SK-N-SH treated with all-trans-retinoic acid at 6 μM for 48 hours (cell line): ENCODE measurements at regions not wholly inside any gene's neighbourhood (a gene's known extent, or its start where the extent isn't known, plus 50 kb on each side); places are given as distances from the start of the nearest gene placed in this dataset.
"Not testable (repeated sequence)": the region's sequence is repeated elsewhere in the genome, so short reads cannot be mapped to it uniquely, and the experiment has no call there.

Source experiments
- ATAC-seq: fragments of 200-7000 bp; cut with Tn5 transposase; 3 replicates; pipeline ENCODE4 v1.9.1; 2020; ENCODE audit warnings: mild to moderate bottlenecking, moderate library complexity
- ARNTL ChIP-seq: fragments of 450-650 bp; formaldehyde crosslinking; IDR thresholded peaks from 2 replicates; pipeline ENCODE4 v1.5.0; 2020; ENCODE audit warnings: low read depth, mild to moderate bottlenecking, moderate library complexity, borderline replicate concordance
- BACH2 ChIP-seq: fragments of 250-450 bp; sonication (Bioruptor Pico); IDR thresholded peaks from 2 replicates; pipeline ENCODE4 v1.9.0; 2021; ENCODE audit warnings: mild to moderate bottlenecking, borderline replicate concordance
- CREB5 ChIP-seq: fragments of 250-450 bp; sonication (Bioruptor Pico); IDR thresholded peaks from 2 replicates; pipeline ENCODE4 v1.5.1; 2020; ENCODE audit warnings: low read depth, mild to moderate bottlenecking, moderate library complexity
- CSDC2 ChIP-seq: fragments of 250-450 bp; sonication (Bioruptor Pico); IDR thresholded peaks from 2 replicates; pipeline ENCODE4 v1.5.0; 2020; ENCODE audit warnings: mild to moderate bottlenecking, moderate library complexity
- CSRNP3 ChIP-seq: fragments of 250-450 bp; sonication (Bioruptor Pico); IDR thresholded peaks from 2 replicates; pipeline ENCODE4 v1.5.1; 2021; ENCODE audit warnings: mild to moderate bottlenecking, moderate library complexity
- ESRRG ChIP-seq: fragments of 250-450 bp; sonication (Bioruptor Pico); IDR thresholded peaks from 2 replicates; pipeline ENCODE4 v1.6.1; 2021; ENCODE audit warnings: mild to moderate bottlenecking
- ISL1 ChIP-seq: fragments of 250-450 bp; sonication (Bioruptor Pico); IDR thresholded peaks from 2 replicates; pipeline ENCODE4 v2.1.2; 2022; ENCODE audit warnings: mild to moderate bottlenecking, moderate library complexity
- OSR1 ChIP-seq: fragments of 250-450 bp; sonication (Bioruptor Pico); IDR thresholded peaks from 2 replicates; pipeline ENCODE4 v1.8.0; 2022; ENCODE audit warnings: moderate library complexity, mild to moderate bottlenecking, inconsistent platforms
- PATZ1 ChIP-seq: fragments of 250-450 bp; sonication (Bioruptor Pico); IDR thresholded peaks from 2 replicates; pipeline ENCODE4 v1.8.0; 2020; ENCODE audit warnings: mild to moderate bottlenecking, moderate library complexity, borderline replicate concordance
- POU6F1 ChIP-seq: fragments of 250-450 bp; sonication (Bioruptor Pico); IDR thresholded peaks from 2 replicates; pipeline ENCODE4 v1.8.0; 2021; ENCODE audit warnings: low read depth, mild to moderate bottlenecking, moderate library complexity, borderline replicate concordance
- PPARA ChIP-seq: fragments of 250-450 bp; sonication (Bioruptor Pico); IDR thresholded peaks from 2 replicates; pipeline ENCODE4 v1.5.0; 2020; ENCODE audit warnings: mild to moderate bottlenecking, borderline replicate concordance
- TCF4 ChIP-seq: fragments of 250-450 bp; sonication (Bioruptor Pico); IDR thresholded peaks from 2 replicates; pipeline ENCODE4 v1.8.0; 2021; ENCODE audit warnings: mild to moderate bottlenecking, moderate library complexity, borderline replicate concordance
- TOX ChIP-seq: fragments of 250-450 bp; sonication (Bioruptor Pico); IDR thresholded peaks from 2 replicates; pipeline ENCODE4 v1.8.0; 2021; ENCODE audit warnings: mild to moderate bottlenecking, moderate library complexity, borderline replicate concordance
- TSHZ2 ChIP-seq: fragments of 250-450 bp; sonication (Bioruptor Pico); IDR thresholded peaks from 2 replicates; pipeline ENCODE4 v1.5.0; 2020; ENCODE audit warnings: mild to moderate bottlenecking, moderate library complexity
- ZC3H10 ChIP-seq: fragments of 250-450 bp; sonication (Bioruptor Pico); IDR thresholded peaks from 2 replicates; pipeline ENCODE4 v1.5.1; 2021; ENCODE audit warnings: mild to moderate bottlenecking, moderate library complexity
- ZFP30 ChIP-seq: fragments of 450-650 bp; formaldehyde crosslinking; IDR thresholded peaks from 2 replicates; pipeline ENCODE4 v1.5.0; 2022; ENCODE audit warnings: mild to moderate bottlenecking, moderate library complexity
- ZNF565 ChIP-seq: fragments of 450-650 bp; formaldehyde crosslinking; conservative IDR thresholded peaks from 2 replicates; pipeline ENCODE4 v1.5.0; 2020; ENCODE audit warnings: low read depth, mild to moderate bottlenecking, moderate library complexity
- ZNF70 ChIP-seq: fragments of 450-650 bp; formaldehyde crosslinking; IDR thresholded peaks from 2 replicates; pipeline ENCODE4 v1.5.0; 2020; ENCODE audit warnings: mild to moderate bottlenecking, moderate library complexity
- ZNF8 ChIP-seq: fragments of 450-650 bp; formaldehyde crosslinking; IDR thresholded peaks from 2 replicates; pipeline ENCODE4 v1.5.0; 2020; ENCODE audit warnings: mild to moderate bottlenecking, moderate library complexity

- TF ChIP-seq TSHZ2 (CRISPR knock-in tag) (no peak), ESRRG (CRISPR knock-in tag) (no peak)
- ATAC-seq = no peak
These were observed 111.8 kb upstream of the CRHR1 start for GRCh38 chr17:45672301-45672700.

GRCh38 chr17:45672792-45673191 lies 111.3 kb upstream of the CRHR1 start:
- TF ChIP-seq ZFP30 (CRISPR knock-in tag) (no peak), ARNTL (CRISPR knock-in tag) (no peak), CREB5 (CRISPR knock-in tag) (no peak), TCF4 (CRISPR knock-in tag) (no peak), PPARA (CRISPR knock-in tag) (no peak), ZNF8 (CRISPR knock-in tag) (no peak), ZNF565 (CRISPR knock-in tag) (no peak), PATZ1 (CRISPR knock-in tag) (no peak), BACH2 (CRISPR knock-in tag) (no peak), OSR1 (CRISPR knock-in tag) (no peak), ISL1 (CRISPR knock-in tag) (no peak), POU6F1 (CRISPR knock-in tag) (no peak), ZC3H10 (CRISPR knock-in tag) (no peak), TOX (no peak), TSHZ2 (CRISPR knock-in tag) (no peak)
- TF ChIP-seq, all 23 proteins: peak for 0
- ATAC-seq = no peak

GRCh38 chr17:45673759-45674158 lies 110.4 kb upstream of the CRHR1 start:
- ATAC-seq = not testable (repeated sequence)

- ATAC-seq = no peak
- no peak for TF ChIP-seq PPARA (CRISPR knock-in tag)
- TF ChIP-seq OSR1 (CRISPR knock-in tag) = no peak
- TF ChIP-seq ARNTL (CRISPR knock-in tag) = no peak
- no peak for TF ChIP-seq ISL1 (CRISPR knock-in tag)
- no peak for TF ChIP-seq CSDC2 (CRISPR knock-in tag)
- no peak for TF ChIP-seq CSRNP3 (CRISPR knock-in tag)
- TF ChIP-seq TSHZ2 (CRISPR knock-in tag) = no peak
- TF ChIP-seq ZNF8 (CRISPR knock-in tag) = no peak
- no peak for TF ChIP-seq ZNF70 (CRISPR knock-in tag)
- TF ChIP-seq ZFP30 (CRISPR knock-in tag) = no peak
These were observed 109.1 kb upstream of the CRHR1 start for GRCh38 chr17:45675012-45675411.
